ENCODE measurements at regions not wholly inside any gene's neighbourhood (a gene's known extent, or its start where the extent isn't known, plus 50 kb on each side); places are given as distances from the start of the nearest gene placed in this dataset.

GRCh38 chr9:86445671-86446070 is 91.5 kb upstream of the TUT7 start:
- DNase-seq (ENCODE audit: low spot score), result no peak
- Histone ChIP-seq H3K9me3 (ENCODE audit: low read length) (no peaks in the 10 kb centered on the region), H3K36me3 (replicated peaks in 1 of 2; ENCODE audit: control insufficient read depth in 1 of 2, insufficient read depth in 2 of 2, low read length in 2 of 2) (no peaks in the 10 kb centered on the region), H4K20me1 (ENCODE audit: insufficient read depth, low read length) (no peaks in the 10 kb centered on the region), H2AFZ (ENCODE audit: low read length) (no peak overlapping the region), H3K79me2 (ENCODE audit: insufficient read depth, low read length) (no peaks in the 10 kb centered on the region), H3K4me1 (ENCODE audit: insufficient read depth, low read length) (no peaks in the 10 kb centered on the region), H3K4me2 (ENCODE audit: low read depth, low read length) (no peak overlapping the region), H3K9ac (ENCODE audit: insufficient read depth, low read depth, low read length) (no peak overlapping the region), H3K4me3 (replicated peaks in 1 of 3; ENCODE audit: insufficient read depth in 1 of 3, low read depth in 2 of 3, low read length in 3 of 3) (no peak overlapping the region), H3K27me3 (ENCODE audit: control insufficient read depth in 1 of 2, insufficient read depth in 2 of 2, low read length in 2 of 2) (no peaks in the 10 kb centered on the region), H3K27ac (ENCODE audit: extremely low read length, insufficient read depth, low read length) (no peak overlapping the region)
- CTCF ChIA-PET (ENCODE audit: low intra/inter-chr PET ratio, low total read pairs), result no interaction called here
- FAIRE-seq, result no peak
- no peak for ATAC-seq
- intact Hi-C loops (cut with micrococcal nuclease; ENCODE audit: unreplicated experiment), result no loop called here
- POLR2A ChIA-PET, result no interaction called here
- in situ Hi-C loops (cut with HindIII; ENCODE audit: extremely low pct_ligation_motif_present, low pct_unique_long_range_greater_than_20kb), result no loop called here
- 0% methylated on average over 1 of the region's 1 CpG for WGBS (ENCODE audit: low lambda C conversion rate)
- no TSS peak for BruUV-seq (replicated peaks)
- TF ChIP-seq ZNF354B (CRISPR knock-in tag; IDR thresholded peaks at IDR 0.05), result no peak
- no peak for TF ChIP-seq BHLHE40 (IDR thresholded peaks at IDR 0.05; ENCODE audit: low read length)
- no peak for TF ChIP-seq ZBTB10 (CRISPR knock-in tag; IDR thresholded peaks at IDR 0.05; ENCODE audit: borderline replicate concordance)
- no peak for TF ChIP-seq ZBTB44 (CRISPR knock-in tag; IDR thresholded peaks at IDR 0.05)
- TF ChIP-seq THAP11 (CRISPR knock-in tag; IDR thresholded peaks at IDR 0.05), result no peak
- no peak for TF ChIP-seq FOXA1 (IDR thresholded peaks at IDR 0.05)
- no peak for TF ChIP-seq FOXA1 (CRISPR knock-in tag; IDR thresholded peaks at IDR 0.05)
- no peak for TF ChIP-seq ZNF33B (CRISPR knock-in tag; IDR thresholded peaks at IDR 0.05)
- no peak for TF ChIP-seq MAFF (IDR thresholded peaks at IDR 0.05; ENCODE audit: low read depth, low read length)
- no peak for TF ChIP-seq HDAC2 (CRISPR knock-in tag; IDR thresholded peaks at IDR 0.05)
- TF ChIP-seq FLYWCH1 (CRISPR knock-in tag; IDR thresholded peaks at IDR 0.05), result no peak
- no peak for TF ChIP-seq SOX5 (CRISPR knock-in tag; IDR thresholded peaks at IDR 0.05; ENCODE audit: borderline replicate concordance)
- no peak for TF ChIP-seq ZC3H13 (CRISPR knock-in tag; IDR thresholded peaks at IDR 0.05)

Data from HepG2 (cell line).